SU-DHL-6 (cell line): ENCODE measurements at regions not wholly inside any gene's neighbourhood (a gene's known extent, or its start where the extent isn't known, plus 50 kb on each side); places are given as distances from the start of the nearest gene placed in this dataset.

Experiments used
- H2AFZ ChIP-seq: fragments of 200-600 bp; sonication (generic); 2 replicates; pipeline ENCODE4 v1.6.1; 2014; ENCODE audit warnings: low read depth, mild to moderate bottlenecking, moderate library complexity, mixed read lengths, antibody characterized with exemption, low read length; ENCODE audit not compliant: severe bottlenecking
- H3F3A ChIP-seq: fragments of 200-600 bp; shearing (Covaris generic); 2 replicates; pipeline ENCODE4 v1.6.0; 2016; ENCODE audit warnings: antibody characterized with exemption, mild to moderate bottlenecking; ENCODE audit not compliant: insufficient read depth
- H3K27ac ChIP-seq: fragments of 200-600 bp; sonication (generic); 2 replicates; pipeline ENCODE4 v1.5.1; 2016; ENCODE audit warnings: low read depth, mild to moderate bottlenecking, low read length, moderate library complexity, mixed read lengths
- H3K27me3 ChIP-seq: fragments of 200-600 bp; sonication (generic), shearing (Covaris generic); 2 replicates; pipeline ENCODE4 v1.6.0; 2014; ENCODE audit warnings: mild to moderate bottlenecking, low read length
- H3K36me3 ChIP-seq: fragments of 200-600 bp; sonication (generic); 2 replicates; pipeline ENCODE4 v1.6.1; 2014; ENCODE audit warnings: mild to moderate bottlenecking, low read length, mixed read lengths
- H3K4me2 ChIP-seq: fragments of 300-600, 200-600 bp; shearing (Covaris generic), sonication (generic); 2 replicates; pipeline ENCODE4 v1.6.0; 2014; ENCODE audit warnings: low read length, low read depth, mild to moderate bottlenecking; ENCODE audit not compliant: poor library complexity, severe bottlenecking
- H3K4me3 ChIP-seq: fragments of 200-600 bp; sonication (generic); 2 replicates; pipeline ENCODE4 v1.5.1; 2014; ENCODE audit warnings: antibody characterized with exemption, low read length, mild to moderate bottlenecking, mixed read lengths; ENCODE audit not compliant: insufficient read depth, poor library complexity, severe bottlenecking
- H3K79me2 ChIP-seq: fragments of 200-600 bp; sonication (generic); 2 replicates; pipeline ENCODE4 v1.6.1; 2014; ENCODE audit warnings: mild to moderate bottlenecking, low read length, moderate library complexity; ENCODE audit not compliant: insufficient read depth
- H3K9ac ChIP-seq: fragments of 200-600 bp; sonication (generic); 2 replicates; pipeline ENCODE4 v1.7.0; 2014; ENCODE audit warnings: mild to moderate bottlenecking, low read length
- H3K9me2 ChIP-seq: fragments of 200-600 bp; sonication (generic); replicated peaks from 2 replicates; pipeline ENCODE4 v1.6.1; 2014; ENCODE audit warnings: low read length; ENCODE audit not compliant: insufficient read depth
- H3K9me3 ChIP-seq: fragments of 200-600 bp; sonication (generic); 2 replicates; pipeline ENCODE4 v1.6.1; 2014; ENCODE audit warnings: low read length, mixed read lengths; ENCODE audit not compliant: insufficient read depth
- H4K20me1 ChIP-seq: fragments of 200-600 bp; sonication (generic); 2 replicates; pipeline ENCODE4 v1.6.1; 2014; ENCODE audit warnings: low read depth, mild to moderate bottlenecking, antibody characterized with exemption, low read length, moderate library complexity, mixed read lengths
- EZH2phosphoT487 ChIP-seq: fragments of 200-600 bp; sonication (generic), shearing (Covaris generic); conservative IDR thresholded peaks from 2 replicates; pipeline ENCODE4 v1.6.1; 2018; ENCODE audit warnings: mild to moderate bottlenecking, antibody characterized with exemption, low read length, moderate library complexity, mixed read lengths
- TF ChIP-seq, protein P1 (sequence below): fragments of 200-600 bp; sonication (generic); IDR thresholded peaks from one replicate; pipeline ENCODE4 v1.5.1; 2017; ENCODE audit warnings: antibody characterized with exemption, mild to moderate bottlenecking, low read length, moderate library complexity; ENCODE audit not compliant: insufficient read depth, poor library complexity, severe bottlenecking

DNA sequence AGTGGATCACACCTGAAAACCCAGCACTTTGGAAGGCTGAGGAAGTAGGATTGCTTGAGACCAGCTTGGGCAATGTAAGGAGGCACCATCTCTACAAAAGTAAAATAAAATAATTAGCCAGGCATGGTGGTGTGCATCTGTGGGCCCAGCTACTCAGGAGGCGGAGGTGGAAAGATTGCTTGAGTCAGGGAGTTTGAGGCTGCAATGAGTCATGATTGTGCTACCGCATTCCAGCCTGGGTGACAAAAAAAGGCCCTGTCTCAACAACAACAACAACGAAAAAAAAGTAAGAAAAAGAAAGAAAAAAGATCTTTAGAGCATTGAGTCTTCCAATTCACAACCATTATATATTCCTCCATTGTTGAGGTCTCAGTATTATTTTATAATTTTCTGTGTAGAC lies 192.4 kb upstream of the DPH6 start:
- H3F3A ChIP-seq, result no peaks in the 10 kb centered on the region
- H3K4me2 ChIP-seq, result no peak overlapping the region
- H3K27ac ChIP-seq, result no peak overlapping the region
- H3K9me2 ChIP-seq, result no peaks in the 10 kb centered on the region
- H3K27me3 ChIP-seq, result no peaks in the 10 kb centered on the region
- H3K4me3 ChIP-seq, result no peak overlapping the region
- no peaks in the 10 kb centered on the region for H4K20me1 ChIP-seq
- TF ChIP-seq EZH2phosphoT487, result no peak
- TF ChIP-seq, protein P1, sequence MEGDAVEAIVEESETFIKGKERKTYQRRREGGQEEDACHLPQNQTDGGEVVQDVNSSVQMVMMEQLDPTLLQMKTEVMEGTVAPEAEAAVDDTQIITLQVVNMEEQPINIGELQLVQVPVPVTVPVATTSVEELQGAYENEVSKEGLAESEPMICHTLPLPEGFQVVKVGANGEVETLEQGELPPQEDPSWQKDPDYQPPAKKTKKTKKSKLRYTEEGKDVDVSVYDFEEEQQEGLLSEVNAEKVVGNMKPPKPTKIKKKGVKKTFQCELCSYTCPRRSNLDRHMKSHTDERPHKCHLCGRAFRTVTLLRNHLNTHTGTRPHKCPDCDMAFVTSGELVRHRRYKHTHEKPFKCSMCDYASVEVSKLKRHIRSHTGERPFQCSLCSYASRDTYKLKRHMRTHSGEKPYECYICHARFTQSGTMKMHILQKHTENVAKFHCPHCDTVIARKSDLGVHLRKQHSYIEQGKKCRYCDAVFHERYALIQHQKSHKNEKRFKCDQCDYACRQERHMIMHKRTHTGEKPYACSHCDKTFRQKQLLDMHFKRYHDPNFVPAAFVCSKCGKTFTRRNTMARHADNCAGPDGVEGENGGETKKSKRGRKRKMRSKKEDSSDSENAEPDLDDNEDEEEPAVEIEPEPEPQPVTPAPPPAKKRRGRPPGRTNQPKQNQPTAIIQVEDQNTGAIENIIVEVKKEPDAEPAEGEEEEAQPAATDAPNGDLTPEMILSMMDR, result no peak
- no peak overlapping the region for H3K9ac ChIP-seq
- no peaks in the 10 kb centered on the region for H3K79me2 ChIP-seq
- H2AFZ ChIP-seq, result no peak overlapping the region
- no peaks in the 10 kb centered on the region for H3K36me3 ChIP-seq
- no peaks in the 10 kb centered on the region for H3K9me3 ChIP-seq

DNA sequence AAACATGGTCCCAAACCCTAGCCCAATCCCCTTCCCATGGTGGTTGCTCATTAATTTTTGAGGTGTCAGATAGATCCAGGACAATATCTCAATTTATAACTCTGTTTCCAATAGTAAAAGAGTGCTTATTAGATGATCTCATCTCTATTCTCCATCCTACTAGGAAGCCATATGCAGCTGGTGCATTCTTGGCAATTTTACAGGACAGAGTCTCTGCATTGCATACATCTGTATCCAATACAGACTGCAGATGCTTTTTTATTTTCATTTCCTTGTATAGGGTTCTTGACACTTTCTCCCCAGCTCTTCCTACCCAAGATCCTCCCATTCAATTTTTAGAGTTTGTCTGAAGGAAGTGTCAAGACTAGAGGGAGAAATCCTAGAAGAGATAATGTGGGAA lies 194.8 kb upstream of the DPH6 start:
- Histone ChIP-seq H3K4me2 (no peak overlapping the region), H3F3A (no peaks in the 10 kb centered on the region), H3K9ac (no peak overlapping the region), H3K27ac (no peak overlapping the region), H3K4me3 (no peak overlapping the region), H2AFZ (no peak overlapping the region), H3K27me3 (no peaks in the 10 kb centered on the region), H4K20me1 (no peaks in the 10 kb centered on the region), H3K9me3 (no peaks in the 10 kb centered on the region), H3K36me3 (no peaks in the 10 kb centered on the region), H3K79me2 (no peaks in the 10 kb centered on the region), H3K9me2 (no peaks in the 10 kb centered on the region)
- TF ChIP-seq EZH2phosphoT487, result no peak
- TF ChIP-seq, protein P1, result no peak

DNA sequence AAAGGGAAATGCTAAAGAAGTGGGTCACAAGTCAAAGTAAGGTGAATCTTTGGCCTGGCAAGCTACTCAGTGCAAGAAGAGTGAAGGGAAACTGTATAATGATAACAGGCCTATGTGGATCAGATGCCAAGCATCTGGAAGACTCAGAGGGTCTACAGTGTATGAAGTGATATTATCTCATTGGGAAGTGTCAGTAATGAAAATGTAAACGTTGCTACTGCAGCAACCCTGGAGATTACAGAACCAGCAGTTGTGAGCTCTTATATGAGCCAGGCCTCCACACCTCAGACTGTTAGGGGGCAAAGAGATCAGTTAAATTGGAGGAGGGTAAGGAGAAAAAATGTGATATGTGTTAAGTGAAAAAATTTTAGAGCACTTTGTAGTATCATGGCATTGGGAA lies 195.4 kb upstream of the DPH6 start:
- Histone ChIP-seq H4K20me1 (no peaks in the 10 kb centered on the region), H3K27ac (no peak overlapping the region), H3K36me3 (no peaks in the 10 kb centered on the region), H3K4me2 (no peak overlapping the region), H3K9me3 (no peaks in the 10 kb centered on the region), H3K27me3 (no peaks in the 10 kb centered on the region), H3K4me3 (no peak overlapping the region), H3K79me2 (no peaks in the 10 kb centered on the region), H3F3A (no peaks in the 10 kb centered on the region), H3K9ac (no peak overlapping the region), H3K9me2 (no peaks in the 10 kb centered on the region), H2AFZ (no peak overlapping the region)
- no peak for TF ChIP-seq EZH2phosphoT487
- TF ChIP-seq, protein P1, result no peak

DNA sequence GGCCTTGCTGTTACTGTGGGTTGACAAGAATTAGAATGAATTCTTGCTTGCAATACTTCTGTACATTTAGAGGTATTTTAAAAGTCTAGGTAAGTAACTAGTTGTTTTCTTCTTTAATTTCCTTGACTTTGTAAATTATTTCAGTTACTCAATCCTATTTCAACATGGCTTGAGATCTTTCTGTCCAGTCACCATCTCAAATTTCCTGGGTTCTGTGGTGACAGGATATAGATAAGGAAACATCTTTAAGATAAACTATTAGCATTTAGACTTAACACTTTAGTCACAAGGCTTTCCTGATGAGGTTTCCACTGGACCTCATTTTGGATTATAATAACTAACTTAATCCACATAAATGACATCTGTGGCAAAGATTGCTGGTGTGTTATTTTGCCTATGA lies 195.9 kb upstream of the DPH6 start:
- H3K9ac ChIP-seq, result no peak overlapping the region
- no peaks in the 10 kb centered on the region for H3K9me2 ChIP-seq
- H3K79me2 ChIP-seq, result no peaks in the 10 kb centered on the region
- no peak overlapping the region for H2AFZ ChIP-seq
- no peaks in the 10 kb centered on the region for H3K9me3 ChIP-seq
- H4K20me1 ChIP-seq, result no peaks in the 10 kb centered on the region
- H3K4me3 ChIP-seq, result no peak overlapping the region
- no peak overlapping the region for H3K4me2 ChIP-seq
- TF ChIP-seq, protein P1, result no peak
- no peak for TF ChIP-seq EZH2phosphoT487
- H3F3A ChIP-seq, result no peaks in the 10 kb centered on the region
- H3K27me3 ChIP-seq, result no peaks in the 10 kb centered on the region
- H3K36me3 ChIP-seq, result no peaks in the 10 kb centered on the region
- no peak overlapping the region for H3K27ac ChIP-seq
